ENCODE measurements at regions not wholly inside any gene's neighbourhood (a gene's known extent, or its start where the extent isn't known, plus 50 kb on each side); places are given as distances from the start of the nearest gene placed in this dataset.

DNA sequence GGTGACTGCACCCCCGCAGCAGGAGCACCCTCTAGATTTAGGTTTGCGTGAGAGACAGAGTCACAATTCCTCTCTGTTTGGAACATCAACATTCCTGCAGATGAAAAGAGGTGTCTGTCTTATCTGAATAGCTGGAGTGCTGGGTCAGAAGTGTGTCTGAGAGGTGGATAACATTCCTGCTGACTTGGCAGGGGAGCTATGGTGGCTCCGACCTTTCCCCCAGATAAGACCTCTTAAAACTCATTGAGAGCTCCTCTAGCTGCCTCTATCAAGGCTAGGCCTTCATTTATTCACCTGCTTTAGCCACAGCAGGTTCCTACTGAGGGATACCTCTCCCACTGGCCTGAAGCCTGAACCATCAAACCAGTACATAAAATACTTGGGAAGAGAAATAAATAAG is 615.5 kb downstream of the LRRC70 start:
- TF ChIP-seq, protein P1, sequence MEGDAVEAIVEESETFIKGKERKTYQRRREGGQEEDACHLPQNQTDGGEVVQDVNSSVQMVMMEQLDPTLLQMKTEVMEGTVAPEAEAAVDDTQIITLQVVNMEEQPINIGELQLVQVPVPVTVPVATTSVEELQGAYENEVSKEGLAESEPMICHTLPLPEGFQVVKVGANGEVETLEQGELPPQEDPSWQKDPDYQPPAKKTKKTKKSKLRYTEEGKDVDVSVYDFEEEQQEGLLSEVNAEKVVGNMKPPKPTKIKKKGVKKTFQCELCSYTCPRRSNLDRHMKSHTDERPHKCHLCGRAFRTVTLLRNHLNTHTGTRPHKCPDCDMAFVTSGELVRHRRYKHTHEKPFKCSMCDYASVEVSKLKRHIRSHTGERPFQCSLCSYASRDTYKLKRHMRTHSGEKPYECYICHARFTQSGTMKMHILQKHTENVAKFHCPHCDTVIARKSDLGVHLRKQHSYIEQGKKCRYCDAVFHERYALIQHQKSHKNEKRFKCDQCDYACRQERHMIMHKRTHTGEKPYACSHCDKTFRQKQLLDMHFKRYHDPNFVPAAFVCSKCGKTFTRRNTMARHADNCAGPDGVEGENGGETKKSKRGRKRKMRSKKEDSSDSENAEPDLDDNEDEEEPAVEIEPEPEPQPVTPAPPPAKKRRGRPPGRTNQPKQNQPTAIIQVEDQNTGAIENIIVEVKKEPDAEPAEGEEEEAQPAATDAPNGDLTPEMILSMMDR (IDR thresholded peaks at IDR 0.05; ENCODE audit: poor library complexity, severe bottlenecking) = no peak
- TF ChIP-seq TAF1 (IDR thresholded peaks at IDR 0.05; ENCODE audit: low read depth) = no peak
- TF ChIP-seq EZH2 (IDR thresholded peaks at IDR 0.05; ENCODE audit: borderline replicate concordance, insufficient read depth, low read length, poor library complexity, severe bottlenecking) = no peak
- TF ChIP-seq EP300 (conservative IDR thresholded peaks at IDR 0.05; ENCODE audit: poor library complexity, severe bottlenecking) = no peak
